Fibroblast of the aortic adventitia (primary cell): ENCODE measurements at regions not wholly inside any gene's neighbourhood (a gene's known extent, or its start where the extent isn't known, plus 50 kb on each side); places are given as distances from the start of the nearest gene placed in this dataset.

Source experiments
- DNase-seq: peaks from one replicate; pipeline ENCODE4 v3.0.0-alpha.2; 2010; ENCODE audit warnings: low read depth
- H3K4me3 ChIP-seq: 2 replicates; pipeline ENCODE4 v1.5.1; 2011; ENCODE audit warnings: low read depth, mild to moderate bottlenecking, control low read depth, low read length, moderate library complexity
- CTCF ChIP-seq: IDR thresholded peaks from 2 replicates; pipeline ENCODE4 v1.5.1; 2011; ENCODE audit warnings: mild to moderate bottlenecking, low read length, control low read depth, inconsistent platforms; ENCODE audit not compliant: insufficient read depth

- DNase-seq: no peak
- no peak for TF ChIP-seq CTCF
- no peak overlapping the region for H3K4me3 ChIP-seq
Measured at GRCh38 chr7:22664988-22665798, 61.8 kb upstream of the IL6 start.

GRCh38 chr7:22663721-22664120, 63.3 kb upstream of the IL6 start:
- TF ChIP-seq CTCF: no peak
- no peak overlapping the region for H3K4me3 ChIP-seq
- DNase-seq: peak; percentile 70

GRCh38 chr7:22663357-22663718, 63.7 kb upstream of the IL6 start:
- no peak for TF ChIP-seq CTCF
- no peak overlapping the region for H3K4me3 ChIP-seq
- DNase-seq: peak; percentile 91

- no peak overlapping the region for H3K4me3 ChIP-seq
- no peak for TF ChIP-seq CTCF
- DNase-seq: no peak
Measured at GRCh38 chr7:22662556-22663356, 64.2 kb upstream of the IL6 start.

- TF ChIP-seq CTCF: no peak
- no peak for DNase-seq
Measured at GRCh38 chr7:22662036-22662435, 65.0 kb upstream of the IL6 start.

GRCh38 chr7:22660732-22661131, 66.3 kb upstream of the IL6 start:
- no peak for TF ChIP-seq CTCF
- H3K4me3 ChIP-seq: no peak overlapping the region
- no peak for DNase-seq

More at GRCh38 chr7:22662036-22662435, 65.0 kb upstream of the IL6 start:
- H3K4me3 ChIP-seq: no peak overlapping the region
